H1 (cell line): ENCODE measurements at regions not wholly inside any gene's neighbourhood (a gene's known extent, or its start where the extent isn't known, plus 50 kb on each side); places are given as distances from the start of the nearest gene placed in this dataset.

Source experiments
- CHD2 ChIP-seq: IDR thresholded peaks from 2 replicates; pipeline ENCODE4 v1.6.1; 2012; ENCODE audit warnings: low read length, improper control_type of control experiment
- CTCF ChIP-seq, 3 experiments: IDR thresholded peaks; 1 replicate in 2 of 3; 2 replicates in 1 of 3; pipeline versions ENCODE4 v1.5.1 to v1.6.1; 2011; ENCODE audit warnings: low read length in 3 of 3, mild to moderate bottlenecking in 3 of 3, inconsistent platforms in 2 of 3, low read depth in 1 of 3, moderate library complexity in 1 of 3; ENCODE audit not compliant: insufficient read depth in 1 of 3; ENCODE audit errors: control extremely low read depth in 1 of 3
- EP300 ChIP-seq, 2 experiments: IDR thresholded peaks; 1 replicate in 1 of 2; 2 replicates in 1 of 2; pipeline ENCODE4 v1.6.1; 2011 to 2012; ENCODE audit warnings: low read depth in 2 of 2, low read length in 2 of 2, mild to moderate bottlenecking in 2 of 2, borderline replicate concordance in 1 of 2, inconsistent platforms in 1 of 2, moderate library complexity in 1 of 2
- GABPA ChIP-seq: IDR thresholded peaks from 2 replicates; pipeline ENCODE4 v1.6.1; 2011; ENCODE audit warnings: mild to moderate bottlenecking, low read length, moderate library complexity, borderline replicate concordance; ENCODE audit not compliant: insufficient read depth
- KDM5A ChIP-seq: fragments of 200-600 bp; IDR thresholded peaks from 2 replicates; pipeline ENCODE4 v1.7.1; 2012; ENCODE audit warnings: mild to moderate bottlenecking, low read length, inconsistent platforms, mixed read lengths
- MAFK ChIP-seq: IDR thresholded peaks from 2 replicates; pipeline ENCODE4 v1.6.1; 2012; ENCODE audit warnings: low read depth, mild to moderate bottlenecking, improper control_type of control experiment, low read length
- NANOG ChIP-seq: IDR thresholded peaks from 2 replicates; pipeline ENCODE4 v1.6.1; 2011; ENCODE audit warnings: low read length, low read depth, mild to moderate bottlenecking, inconsistent platforms; ENCODE audit not compliant: insufficient read depth, poor library complexity, severe bottlenecking
- SP1 ChIP-seq: IDR thresholded peaks from 2 replicates; pipeline ENCODE4 v1.6.1; 2011; ENCODE audit warnings: low read depth, low read length
- TEAD4 ChIP-seq: IDR thresholded peaks from 2 replicates; pipeline ENCODE4 v1.6.1; 2012; ENCODE audit warnings: low read depth, low read length, inconsistent platforms, mixed read lengths
- TF ChIP-seq, protein P1 (sequence below): fragments of 300-600 bp; sonication (generic); IDR thresholded peaks from 2 replicates; pipeline ENCODE4 v1.7.1; 2012; ENCODE audit warnings: low read length, moderate library complexity, mild to moderate bottlenecking, inconsistent platforms; ENCODE audit not compliant: insufficient replicate concordance

- TF ChIP-seq, protein P1, sequence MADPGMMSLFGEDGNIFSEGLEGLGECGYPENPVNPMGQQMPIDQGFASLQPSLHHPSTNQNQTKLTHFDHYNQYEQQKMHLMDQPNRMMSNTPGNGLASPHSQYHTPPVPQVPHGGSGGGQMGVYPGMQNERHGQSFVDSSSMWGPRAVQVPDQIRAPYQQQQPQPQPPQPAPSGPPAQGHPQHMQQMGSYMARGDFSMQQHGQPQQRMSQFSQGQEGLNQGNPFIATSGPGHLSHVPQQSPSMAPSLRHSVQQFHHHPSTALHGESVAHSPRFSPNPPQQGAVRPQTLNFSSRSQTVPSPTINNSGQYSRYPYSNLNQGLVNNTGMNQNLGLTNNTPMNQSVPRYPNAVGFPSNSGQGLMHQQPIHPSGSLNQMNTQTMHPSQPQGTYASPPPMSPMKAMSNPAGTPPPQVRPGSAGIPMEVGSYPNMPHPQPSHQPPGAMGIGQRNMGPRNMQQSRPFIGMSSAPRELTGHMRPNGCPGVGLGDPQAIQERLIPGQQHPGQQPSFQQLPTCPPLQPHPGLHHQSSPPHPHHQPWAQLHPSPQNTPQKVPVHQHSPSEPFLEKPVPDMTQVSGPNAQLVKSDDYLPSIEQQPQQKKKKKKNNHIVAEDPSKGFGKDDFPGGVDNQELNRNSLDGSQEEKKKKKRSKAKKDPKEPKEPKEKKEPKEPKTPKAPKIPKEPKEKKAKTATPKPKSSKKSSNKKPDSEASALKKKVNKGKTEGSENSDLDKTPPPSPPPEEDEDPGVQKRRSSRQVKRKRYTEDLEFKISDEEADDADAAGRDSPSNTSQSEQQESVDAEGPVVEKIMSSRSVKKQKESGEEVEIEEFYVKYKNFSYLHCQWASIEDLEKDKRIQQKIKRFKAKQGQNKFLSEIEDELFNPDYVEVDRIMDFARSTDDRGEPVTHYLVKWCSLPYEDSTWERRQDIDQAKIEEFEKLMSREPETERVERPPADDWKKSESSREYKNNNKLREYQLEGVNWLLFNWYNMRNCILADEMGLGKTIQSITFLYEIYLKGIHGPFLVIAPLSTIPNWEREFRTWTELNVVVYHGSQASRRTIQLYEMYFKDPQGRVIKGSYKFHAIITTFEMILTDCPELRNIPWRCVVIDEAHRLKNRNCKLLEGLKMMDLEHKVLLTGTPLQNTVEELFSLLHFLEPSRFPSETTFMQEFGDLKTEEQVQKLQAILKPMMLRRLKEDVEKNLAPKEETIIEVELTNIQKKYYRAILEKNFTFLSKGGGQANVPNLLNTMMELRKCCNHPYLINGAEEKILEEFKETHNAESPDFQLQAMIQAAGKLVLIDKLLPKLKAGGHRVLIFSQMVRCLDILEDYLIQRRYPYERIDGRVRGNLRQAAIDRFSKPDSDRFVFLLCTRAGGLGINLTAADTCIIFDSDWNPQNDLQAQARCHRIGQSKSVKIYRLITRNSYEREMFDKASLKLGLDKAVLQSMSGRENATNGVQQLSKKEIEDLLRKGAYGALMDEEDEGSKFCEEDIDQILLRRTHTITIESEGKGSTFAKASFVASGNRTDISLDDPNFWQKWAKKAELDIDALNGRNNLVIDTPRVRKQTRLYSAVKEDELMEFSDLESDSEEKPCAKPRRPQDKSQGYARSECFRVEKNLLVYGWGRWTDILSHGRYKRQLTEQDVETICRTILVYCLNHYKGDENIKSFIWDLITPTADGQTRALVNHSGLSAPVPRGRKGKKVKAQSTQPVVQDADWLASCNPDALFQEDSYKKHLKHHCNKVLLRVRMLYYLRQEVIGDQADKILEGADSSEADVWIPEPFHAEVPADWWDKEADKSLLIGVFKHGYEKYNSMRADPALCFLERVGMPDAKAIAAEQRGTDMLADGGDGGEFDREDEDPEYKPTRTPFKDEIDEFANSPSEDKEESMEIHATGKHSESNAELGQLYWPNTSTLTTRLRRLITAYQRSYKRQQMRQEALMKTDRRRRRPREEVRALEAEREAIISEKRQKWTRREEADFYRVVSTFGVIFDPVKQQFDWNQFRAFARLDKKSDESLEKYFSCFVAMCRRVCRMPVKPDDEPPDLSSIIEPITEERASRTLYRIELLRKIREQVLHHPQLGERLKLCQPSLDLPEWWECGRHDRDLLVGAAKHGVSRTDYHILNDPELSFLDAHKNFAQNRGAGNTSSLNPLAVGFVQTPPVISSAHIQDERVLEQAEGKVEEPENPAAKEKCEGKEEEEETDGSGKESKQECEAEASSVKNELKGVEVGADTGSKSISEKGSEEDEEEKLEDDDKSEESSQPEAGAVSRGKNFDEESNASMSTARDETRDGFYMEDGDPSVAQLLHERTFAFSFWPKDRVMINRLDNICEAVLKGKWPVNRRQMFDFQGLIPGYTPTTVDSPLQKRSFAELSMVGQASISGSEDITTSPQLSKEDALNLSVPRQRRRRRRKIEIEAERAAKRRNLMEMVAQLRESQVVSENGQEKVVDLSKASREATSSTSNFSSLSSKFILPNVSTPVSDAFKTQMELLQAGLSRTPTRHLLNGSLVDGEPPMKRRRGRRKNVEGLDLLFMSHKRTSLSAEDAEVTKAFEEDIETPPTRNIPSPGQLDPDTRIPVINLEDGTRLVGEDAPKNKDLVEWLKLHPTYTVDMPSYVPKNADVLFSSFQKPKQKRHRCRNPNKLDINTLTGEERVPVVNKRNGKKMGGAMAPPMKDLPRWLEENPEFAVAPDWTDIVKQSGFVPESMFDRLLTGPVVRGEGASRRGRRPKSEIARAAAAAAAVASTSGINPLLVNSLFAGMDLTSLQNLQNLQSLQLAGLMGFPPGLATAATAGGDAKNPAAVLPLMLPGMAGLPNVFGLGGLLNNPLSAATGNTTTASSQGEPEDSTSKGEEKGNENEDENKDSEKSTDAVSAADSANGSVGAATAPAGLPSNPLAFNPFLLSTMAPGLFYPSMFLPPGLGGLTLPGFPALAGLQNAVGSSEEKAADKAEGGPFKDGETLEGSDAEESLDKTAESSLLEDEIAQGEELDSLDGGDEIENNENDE, result no peak
- TF ChIP-seq MAFK (no peak), TEAD4 (no peak), GABPA (no peak), CHD2 (no peak), CTCF (IDR thresholded peaks at IDR 0.05; ENCODE audit: control extremely low read depth in 1 of 3, insufficient read depth in 1 of 3, low read depth in 1 of 3, low read length in 3 of 3) (no peak), KDM5A (no peak), SP1 (no peak), EP300 (IDR thresholded peaks at IDR 0.05; ENCODE audit: borderline replicate concordance in 1 of 2, low read depth in 2 of 2, low read length in 2 of 2) (no peak), NANOG (no peak)
Measured at GRCh38 chr10:78749200-78749599, 319.6 kb upstream of the ZMIZ1 start (continued).
